PC-9 (cell line): ENCODE measurements at regions not wholly inside any gene's neighbourhood (a gene's known extent, or its start where the extent isn't known, plus 50 kb on each side); places are given as distances from the start of the nearest gene placed in this dataset.

ENCODE experiments used
- EZH2 ChIP-seq: fragments of 200-600 bp; sonication (generic); IDR thresholded peaks from 2 replicates; pipeline ENCODE4 v1.8.0; 2017; ENCODE audit warnings: antibody characterized with exemption, low read depth
- TF ChIP-seq, protein P1 (sequence below): fragments of 200-600 bp; sonication (generic); conservative IDR thresholded peaks from 2 replicates; pipeline ENCODE4 v1.6.1; 2017; ENCODE audit warnings: mixed run types, antibody characterized with exemption, mild to moderate bottlenecking, moderate library complexity

DNA sequence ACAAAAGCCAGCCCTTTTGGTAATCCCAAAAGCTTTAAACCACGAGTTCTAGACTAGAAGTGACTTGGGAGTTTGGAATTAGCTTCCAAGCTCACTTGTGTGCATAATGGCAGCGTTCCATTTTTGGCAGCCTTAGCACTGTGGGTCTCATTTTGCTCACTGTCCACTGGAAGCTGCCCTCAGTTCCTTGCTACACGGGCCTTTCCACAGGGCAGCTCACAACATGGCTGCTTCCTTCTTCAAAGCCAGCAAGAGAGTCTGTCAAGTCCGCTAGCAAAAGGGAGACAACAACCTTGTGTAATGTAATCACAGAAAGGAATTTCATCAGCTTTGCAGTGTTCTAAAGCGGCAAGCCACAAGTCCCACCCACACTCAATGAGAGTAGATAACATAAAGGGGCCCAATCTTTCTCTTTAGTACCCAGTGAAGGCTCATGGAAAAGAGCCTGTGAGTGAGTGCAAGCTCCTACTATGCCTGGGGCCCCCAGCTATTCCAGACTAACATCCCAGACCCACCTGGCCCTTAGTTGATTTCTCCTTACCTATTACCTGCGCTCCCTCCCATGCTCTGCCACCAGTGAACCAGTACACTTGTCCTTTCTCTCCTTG, 168.5 kb upstream of the FOXN2 start:
- TF ChIP-seq, protein P1, sequence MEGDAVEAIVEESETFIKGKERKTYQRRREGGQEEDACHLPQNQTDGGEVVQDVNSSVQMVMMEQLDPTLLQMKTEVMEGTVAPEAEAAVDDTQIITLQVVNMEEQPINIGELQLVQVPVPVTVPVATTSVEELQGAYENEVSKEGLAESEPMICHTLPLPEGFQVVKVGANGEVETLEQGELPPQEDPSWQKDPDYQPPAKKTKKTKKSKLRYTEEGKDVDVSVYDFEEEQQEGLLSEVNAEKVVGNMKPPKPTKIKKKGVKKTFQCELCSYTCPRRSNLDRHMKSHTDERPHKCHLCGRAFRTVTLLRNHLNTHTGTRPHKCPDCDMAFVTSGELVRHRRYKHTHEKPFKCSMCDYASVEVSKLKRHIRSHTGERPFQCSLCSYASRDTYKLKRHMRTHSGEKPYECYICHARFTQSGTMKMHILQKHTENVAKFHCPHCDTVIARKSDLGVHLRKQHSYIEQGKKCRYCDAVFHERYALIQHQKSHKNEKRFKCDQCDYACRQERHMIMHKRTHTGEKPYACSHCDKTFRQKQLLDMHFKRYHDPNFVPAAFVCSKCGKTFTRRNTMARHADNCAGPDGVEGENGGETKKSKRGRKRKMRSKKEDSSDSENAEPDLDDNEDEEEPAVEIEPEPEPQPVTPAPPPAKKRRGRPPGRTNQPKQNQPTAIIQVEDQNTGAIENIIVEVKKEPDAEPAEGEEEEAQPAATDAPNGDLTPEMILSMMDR, result no peak
- TF ChIP-seq EZH2, result no peak
